ENCODE measurements at regions not wholly inside any gene's neighbourhood (a gene's known extent, or its start where the extent isn't known, plus 50 kb on each side); places are given as distances from the start of the nearest gene placed in this dataset.

DNA sequence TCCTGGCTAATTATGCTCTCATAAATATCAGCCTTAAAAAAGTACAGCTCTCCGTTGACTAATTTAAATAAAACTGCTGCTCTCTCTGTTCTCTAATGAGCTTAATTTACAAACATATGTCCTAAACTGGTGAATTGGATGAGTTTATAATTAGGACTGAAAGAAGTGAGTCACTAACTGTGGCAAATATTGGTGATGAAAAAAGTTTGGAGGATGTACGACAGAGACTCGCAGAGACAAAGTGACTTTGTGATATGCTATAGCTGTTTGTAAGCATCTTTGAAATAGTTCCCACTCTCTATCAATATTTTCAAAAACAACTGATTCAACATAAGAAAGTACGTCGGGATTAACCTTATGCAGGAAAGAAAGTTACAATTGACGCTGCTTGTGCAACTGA lies 138.9 kb upstream of the TMEFF2 start:
- Histone ChIP-seq H3K9me1 (replicated peaks; ENCODE audit: control insufficient read depth, extremely low read depth, insufficient read depth, low read length) (no peaks in the 10 kb centered on the region), H3K4me1 (ENCODE audit: control insufficient read depth, extremely low read depth, insufficient read depth, low read length) (no peaks in the 10 kb centered on the region), H3K27ac (ENCODE audit: insufficient read depth, low read depth, low read length) (no peak overlapping the region), H3K9me3 (replicated peaks; ENCODE audit: control insufficient read depth, insufficient read depth, low read length) (no peaks in the 10 kb centered on the region), H3K9ac (replicated peaks; ENCODE audit: extremely low read depth, insufficient read depth, low read length) (no peak overlapping the region), H3K27me3 (ENCODE audit: control insufficient read depth in 2 of 2, insufficient read depth in 2 of 2, low read length in 2 of 2) (no peaks in the 10 kb centered on the region), H3K36me3 (ENCODE audit: control insufficient read depth in 2 of 2, extremely low read depth in 1 of 2, insufficient read depth in 2 of 2, low read length in 2 of 2) (no peaks in the 10 kb centered on the region), H3K4me2 (ENCODE audit: insufficient read depth, low read length) (no peak overlapping the region), H4K20me1 (replicated peaks; ENCODE audit: control insufficient read depth, extremely low read depth, insufficient read depth, low read length) (no peaks in the 10 kb centered on the region), H3K4me3 (replicated peaks in 1 of 3; ENCODE audit: insufficient read depth in 1 of 3, low read depth in 1 of 3, low read length in 3 of 3) (no peak overlapping the region), H2AFZ (ENCODE audit: low read depth, low read length) (no peak overlapping the region), H3K79me2 (ENCODE audit: control insufficient read depth, insufficient read depth, low read length) (no peaks in the 10 kb centered on the region)
- TF ChIP-seq MYC (IDR thresholded peaks at IDR 0.05; ENCODE audit: low read depth, low read length), result no peak
- TF ChIP-seq GATA2 (IDR thresholded peaks at IDR 0.05; ENCODE audit: insufficient read depth, insufficient read length, low read depth, low read length), result no peak
- no peak for TF ChIP-seq FOS (IDR thresholded peaks at IDR 0.05; ENCODE audit: borderline replicate concordance, insufficient read depth, low read length)
- TF ChIP-seq POLR2A (IDR thresholded peaks at IDR 0.05; ENCODE audit: low read depth, low read length), result no peak
- TF ChIP-seq, protein P1, sequence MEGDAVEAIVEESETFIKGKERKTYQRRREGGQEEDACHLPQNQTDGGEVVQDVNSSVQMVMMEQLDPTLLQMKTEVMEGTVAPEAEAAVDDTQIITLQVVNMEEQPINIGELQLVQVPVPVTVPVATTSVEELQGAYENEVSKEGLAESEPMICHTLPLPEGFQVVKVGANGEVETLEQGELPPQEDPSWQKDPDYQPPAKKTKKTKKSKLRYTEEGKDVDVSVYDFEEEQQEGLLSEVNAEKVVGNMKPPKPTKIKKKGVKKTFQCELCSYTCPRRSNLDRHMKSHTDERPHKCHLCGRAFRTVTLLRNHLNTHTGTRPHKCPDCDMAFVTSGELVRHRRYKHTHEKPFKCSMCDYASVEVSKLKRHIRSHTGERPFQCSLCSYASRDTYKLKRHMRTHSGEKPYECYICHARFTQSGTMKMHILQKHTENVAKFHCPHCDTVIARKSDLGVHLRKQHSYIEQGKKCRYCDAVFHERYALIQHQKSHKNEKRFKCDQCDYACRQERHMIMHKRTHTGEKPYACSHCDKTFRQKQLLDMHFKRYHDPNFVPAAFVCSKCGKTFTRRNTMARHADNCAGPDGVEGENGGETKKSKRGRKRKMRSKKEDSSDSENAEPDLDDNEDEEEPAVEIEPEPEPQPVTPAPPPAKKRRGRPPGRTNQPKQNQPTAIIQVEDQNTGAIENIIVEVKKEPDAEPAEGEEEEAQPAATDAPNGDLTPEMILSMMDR (IDR thresholded peaks at IDR 0.05; ENCODE audit: extremely low read depth in 1 of 2, insufficient read depth in 1 of 2, low read depth in 1 of 2, low read length in 2 of 2), result no peak
- no TSS peak for BruUV-seq (replicated peaks)
- intact Hi-C loops (cut with micrococcal nuclease), result no loop called here
- POLR2A ChIA-PET, result no interaction called here
- dilution Hi-C loops (cut with MboI; ENCODE audit: extremely low pct_ligation_motif_present, low sequenced_read_pairs), result no loop called here
- FAIRE-seq (no peak), DNase-seq (ENCODE audit: low read depth, low spot score) (no peak)
- CTCF ChIA-PET, result no interaction called here

DNA sequence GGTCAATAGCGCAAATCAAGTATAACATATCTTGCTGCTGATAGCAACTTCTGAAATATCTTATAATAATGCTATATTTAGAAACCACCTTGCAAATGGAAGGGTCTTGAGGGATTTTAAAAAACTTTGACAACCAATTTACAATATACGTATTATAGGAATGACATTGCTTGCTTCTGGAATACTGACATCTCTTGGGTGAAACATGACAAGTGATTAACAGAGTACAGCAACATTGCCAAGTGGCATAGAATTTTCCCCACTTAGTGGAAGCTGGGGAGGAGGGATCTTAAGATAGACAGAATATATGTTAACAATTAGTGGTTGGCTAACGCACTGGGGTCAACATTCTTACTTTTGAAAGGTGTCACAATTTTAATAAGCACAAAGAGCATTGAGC lies 133.6 kb upstream of the TMEFF2 start:
- DNase-seq (ENCODE audit: low read depth, low spot score), result no peak
- Histone ChIP-seq H2AFZ (ENCODE audit: low read depth, low read length) (no peak overlapping the region), H3K27me3 (ENCODE audit: control insufficient read depth in 2 of 2, insufficient read depth in 2 of 2, low read length in 2 of 2) (no peaks in the 10 kb centered on the region), H3K9ac (replicated peaks; ENCODE audit: extremely low read depth, insufficient read depth, low read length) (no peak overlapping the region), H3K9me1 (replicated peaks; ENCODE audit: control insufficient read depth, extremely low read depth, insufficient read depth, low read length) (no peaks in the 10 kb centered on the region), H3K4me3 (replicated peaks in 1 of 3; ENCODE audit: insufficient read depth in 1 of 3, low read depth in 1 of 3, low read length in 3 of 3) (no peak overlapping the region), H4K20me1 (replicated peaks; ENCODE audit: control insufficient read depth, extremely low read depth, insufficient read depth, low read length) (no peaks in the 10 kb centered on the region), H3K27ac (ENCODE audit: insufficient read depth, low read depth, low read length) (no peak overlapping the region), H3K4me1 (ENCODE audit: control insufficient read depth, extremely low read depth, insufficient read depth, low read length) (no peaks in the 10 kb centered on the region), H3K36me3 (ENCODE audit: control insufficient read depth in 2 of 2, extremely low read depth in 1 of 2, insufficient read depth in 2 of 2, low read length in 2 of 2) (no peaks in the 10 kb centered on the region), H3K4me2 (ENCODE audit: insufficient read depth, low read length) (no peak overlapping the region), H3K79me2 (ENCODE audit: control insufficient read depth, insufficient read depth, low read length) (no peaks in the 10 kb centered on the region), H3K9me3 (replicated peaks; ENCODE audit: control insufficient read depth, insufficient read depth, low read length) (no peaks in the 10 kb centered on the region)
- BruUV-seq (replicated peaks), result no TSS peak
- TF ChIP-seq JUN (IDR thresholded peaks at IDR 0.05; ENCODE audit: borderline replicate concordance, insufficient read depth, insufficient read length, low read depth) (no peak), POLR2A (IDR thresholded peaks at IDR 0.05; ENCODE audit: low read depth, low read length) (no peak), GATA2 (IDR thresholded peaks at IDR 0.05; ENCODE audit: insufficient read depth, insufficient read length, low read depth, low read length) (no peak), POLR2AphosphoS5 (IDR thresholded peaks at IDR 0.05; ENCODE audit: insufficient read depth, low read depth, low read length) (no peak), EZH2 (IDR thresholded peaks at IDR 0.05; ENCODE audit: borderline replicate concordance, low read depth, low read length, severe bottlenecking) (no peak), MYC (IDR thresholded peaks at IDR 0.05; ENCODE audit: low read depth, low read length) (no peak), FOS (IDR thresholded peaks at IDR 0.05; ENCODE audit: borderline replicate concordance, insufficient read depth, low read length) (no peak)
- TF ChIP-seq, protein P1 (IDR thresholded peaks at IDR 0.05; ENCODE audit: extremely low read depth in 1 of 2, insufficient read depth in 1 of 2, low read depth in 1 of 2, low read length in 2 of 2), result no peak
- TF ChIP-seq, protein P2, sequence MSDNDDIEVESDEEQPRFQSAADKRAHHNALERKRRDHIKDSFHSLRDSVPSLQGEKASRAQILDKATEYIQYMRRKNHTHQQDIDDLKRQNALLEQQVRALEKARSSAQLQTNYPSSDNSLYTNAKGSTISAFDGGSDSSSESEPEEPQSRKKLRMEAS (IDR thresholded peaks at IDR 0.05; ENCODE audit: insufficient read depth, insufficient read length), result no peak
- ChIA-PET POLR2A (no interaction called here), CTCF (no interaction called here)
- dilution Hi-C loops (cut with MboI; ENCODE audit: extremely low pct_ligation_motif_present, low sequenced_read_pairs) (no loop called here), intact Hi-C loops (cut with micrococcal nuclease) (no loop called here)
- FAIRE-seq, result no peak

All from endothelial cell of umbilical vein (primary cell).